Globus pallidus (tissue), 1 donor: ENCODE measurements at regions not wholly inside any gene's neighbourhood (a gene's known extent, or its start where the extent isn't known, plus 50 kb on each side); places are given as distances from the start of the nearest gene placed in this dataset.
"Not testable (repeated sequence)": the region's sequence is repeated elsewhere in the genome, so short reads cannot be mapped to it uniquely, and the experiment has no call there.

Experiments
- DNase-seq: peaks from one replicate; pipeline ENCODE4 v3.0.0-alpha.2; 2015; ENCODE audit warnings: low spot score

GRCh38 chr5:21603796-21604195 lies 1249.3 kb downstream of the CDH12 start:
- no peak for DNase-seq

DNA sequence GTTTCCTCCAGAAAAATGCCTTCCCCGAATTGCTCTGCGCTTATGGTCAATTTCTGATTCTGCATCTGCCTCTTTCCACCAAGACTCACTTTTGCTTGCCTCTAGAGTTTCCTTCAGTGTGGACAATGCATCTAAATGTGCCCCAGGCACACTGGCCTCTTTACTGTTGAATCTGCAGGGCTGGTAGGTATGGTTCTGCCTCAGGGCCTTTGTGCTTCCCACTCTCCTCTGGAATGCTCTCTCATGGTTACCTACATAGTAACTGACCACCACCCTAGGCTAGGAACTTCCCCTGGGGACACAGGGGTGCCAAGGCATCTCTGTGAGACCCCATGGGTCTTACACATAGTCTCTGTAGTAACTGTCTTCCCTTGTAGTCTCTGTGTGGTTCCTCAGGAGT lies 1258.6 kb downstream of the CDH12 start:
- no peak for DNase-seq

GRCh38 chr5:21593261-21593660 lies 1259.9 kb downstream of the CDH12 start:
- no peak for DNase-seq

- no peak for DNase-seq
Observed at GRCh38 chr5:21581508-21581907, 1271.6 kb downstream of the CDH12 start.

DNA sequence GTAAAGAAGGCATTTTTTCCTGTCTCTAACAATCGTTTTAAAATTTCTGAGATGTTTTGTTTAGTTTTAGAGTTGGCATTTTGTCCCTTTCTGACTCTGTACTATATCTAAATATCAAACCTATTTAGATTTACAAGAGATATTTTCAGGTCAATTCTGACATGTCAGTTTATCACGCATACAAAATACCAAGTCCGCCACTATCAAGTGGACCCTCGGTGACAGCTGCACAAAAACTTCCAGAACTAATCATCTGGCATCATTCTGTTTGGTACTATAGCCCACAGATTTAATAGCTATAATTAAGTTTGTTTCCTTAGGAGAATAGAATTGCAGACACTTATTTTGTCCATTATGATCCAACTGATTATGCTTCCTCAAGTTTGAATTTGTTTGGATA lies 1278.2 kb downstream of the CDH12 start:
- DNase-seq = no peak

GRCh38 chr5:21574438-21574837 lies 1278.7 kb downstream of the CDH12 start:
- no peak for DNase-seq

DNA sequence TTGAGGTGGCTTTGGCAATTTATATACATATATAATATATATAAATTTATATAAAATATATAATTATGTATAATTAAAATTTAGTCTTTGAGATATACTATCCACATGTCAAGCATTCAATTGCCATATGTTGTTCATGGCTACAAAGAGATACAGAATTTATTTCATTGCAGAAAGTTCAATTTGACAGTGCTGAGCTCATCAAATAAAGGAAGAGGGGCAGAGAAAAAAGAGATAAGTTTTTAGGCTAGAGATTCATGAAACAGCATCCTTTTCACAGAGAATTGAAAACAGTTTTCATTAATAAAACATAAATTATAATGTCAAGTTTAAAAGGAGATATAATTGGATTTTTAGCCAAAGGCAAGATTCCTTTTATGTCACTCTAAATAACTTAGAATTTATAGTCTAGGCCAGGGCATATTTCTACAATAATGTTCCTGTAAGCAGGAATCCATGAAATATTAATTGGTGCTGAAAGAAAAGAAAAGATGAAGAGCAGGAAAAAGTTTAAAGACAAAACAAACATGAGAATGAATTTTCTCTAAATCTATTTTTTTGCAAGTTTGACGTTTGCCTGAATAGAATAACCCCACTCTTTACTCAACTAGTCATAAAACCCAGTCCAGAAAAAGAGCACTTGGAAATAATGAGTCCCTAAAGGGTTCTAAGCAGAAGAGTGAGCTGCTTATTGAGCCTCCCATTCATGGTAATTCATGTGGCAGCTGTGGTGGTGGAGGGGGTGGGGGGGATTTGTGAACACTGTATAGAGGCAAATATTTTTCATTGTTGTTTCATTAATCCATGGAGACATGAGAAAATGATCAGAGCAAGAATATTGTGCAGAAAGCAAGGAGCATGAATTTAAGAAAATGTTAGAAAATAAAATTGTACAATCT lies 1279.5 kb downstream of the CDH12 start:
- DNase-seq = peak; percentile 30

DNA sequence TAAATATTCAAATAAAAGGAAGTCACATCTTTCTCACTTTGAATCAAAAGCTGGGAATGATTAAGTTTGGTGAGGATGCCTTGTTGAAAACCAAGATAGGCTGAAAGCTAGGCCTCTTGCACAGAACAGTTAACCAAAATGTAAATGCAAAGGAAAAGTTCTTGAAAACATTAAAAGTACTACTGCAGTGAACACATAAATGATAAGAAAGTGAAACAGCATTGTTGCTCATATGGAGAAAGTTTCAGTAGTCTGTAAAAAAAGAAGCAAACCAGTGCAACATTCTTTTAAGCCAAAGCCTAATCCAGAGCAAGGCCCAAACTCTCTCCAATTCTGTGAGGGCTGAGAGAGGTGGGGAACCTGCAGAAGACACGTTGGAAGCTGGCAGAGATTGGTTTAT lies 1281.9 kb downstream of the CDH12 start:
- DNase-seq = not testable (repeated sequence)

- not testable (repeated sequence) for DNase-seq
Observed at GRCh38 chr5:21559109-21559508, 1294.0 kb downstream of the CDH12 start.

- DNase-seq = not testable (repeated sequence)
Observed at GRCh38 chr5:21552263-21552662, 1300.9 kb downstream of the CDH12 start.

DNA sequence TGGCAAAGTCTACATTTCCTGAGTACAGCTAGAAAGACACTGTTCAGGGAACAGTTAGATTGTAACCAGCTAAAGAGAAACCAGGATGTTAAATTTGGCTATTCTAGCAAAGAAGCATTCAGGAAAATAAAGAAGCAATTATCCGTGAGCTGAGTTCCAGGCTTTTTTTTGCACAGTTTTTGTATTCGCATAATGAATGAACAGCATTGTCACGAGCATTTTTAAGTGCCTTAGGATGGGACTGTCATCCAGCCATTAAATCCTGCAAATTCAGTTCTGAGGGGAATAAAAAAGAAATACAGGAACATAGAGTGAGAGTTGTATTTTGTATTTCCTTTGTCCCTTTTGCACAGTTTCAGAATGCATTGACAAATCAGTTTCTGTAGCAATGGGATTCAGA lies 1302.2 kb downstream of the CDH12 start:
- peak; percentile 70 for DNase-seq

DNA sequence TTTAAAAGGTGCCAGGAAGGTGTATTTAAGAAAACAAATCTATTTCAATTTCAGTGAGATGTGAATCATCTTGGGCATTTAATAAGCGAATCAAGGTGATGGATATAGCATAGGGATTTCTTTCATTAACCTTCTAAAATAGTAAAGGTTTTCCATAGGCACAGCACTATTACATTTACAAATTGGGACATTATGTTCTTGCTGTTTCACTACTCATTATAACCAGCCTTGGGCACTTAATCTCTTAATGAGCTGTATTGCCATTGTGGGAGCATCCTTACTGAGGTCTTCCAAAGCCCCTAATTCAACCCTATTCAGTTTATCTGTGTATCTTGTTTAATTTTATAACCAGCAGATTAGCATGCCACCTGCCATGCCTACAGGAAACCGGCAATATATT lies 1305.5 kb downstream of the CDH12 start:
- DNase-seq = not testable (repeated sequence)

DNA sequence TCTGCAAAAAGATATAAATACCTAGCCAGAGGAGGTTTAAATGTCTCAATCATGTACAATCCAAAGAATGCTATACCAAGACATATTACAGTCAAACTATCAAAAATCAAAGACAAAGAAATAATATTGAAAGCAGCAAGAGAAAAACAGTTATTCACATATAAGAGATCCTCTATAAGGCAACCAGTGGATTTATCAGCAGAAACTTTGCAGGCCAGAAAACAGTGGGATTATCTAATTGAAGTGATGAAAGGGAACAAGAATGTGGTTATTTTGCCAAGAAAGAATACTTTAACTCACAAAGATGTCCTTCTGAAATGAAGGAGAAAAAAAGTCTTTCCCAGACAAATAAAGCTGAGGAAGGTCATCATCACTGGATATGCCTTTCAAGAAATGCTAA lies 1318.0 kb downstream of the CDH12 start:
- not testable (repeated sequence) for DNase-seq

- not testable (repeated sequence) for DNase-seq
Observed at GRCh38 chr5:21521157-21521556, 1332.0 kb downstream of the CDH12 start.

DNA sequence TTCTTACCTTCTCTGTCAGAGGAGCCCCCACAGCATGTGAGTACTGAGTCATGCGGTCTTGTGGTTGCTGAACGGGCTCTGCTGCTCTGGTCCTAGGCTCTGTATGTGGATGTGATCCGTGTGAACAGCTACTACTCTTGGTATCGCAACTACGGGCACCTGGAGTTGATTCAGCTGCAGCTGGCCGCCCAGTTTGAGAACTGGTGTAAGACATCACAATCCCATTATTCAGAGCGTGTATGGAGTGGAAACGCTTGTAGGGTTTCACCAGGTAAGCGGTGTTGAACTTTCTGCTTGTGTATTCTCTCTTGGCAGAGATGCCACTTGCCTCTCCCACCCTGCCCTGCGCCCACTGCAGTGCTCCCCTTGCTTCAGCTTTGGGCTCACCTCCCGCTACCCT lies 1356.2 kb downstream of the CDH12 start:
- DNase-seq = not testable (repeated sequence)

DNA sequence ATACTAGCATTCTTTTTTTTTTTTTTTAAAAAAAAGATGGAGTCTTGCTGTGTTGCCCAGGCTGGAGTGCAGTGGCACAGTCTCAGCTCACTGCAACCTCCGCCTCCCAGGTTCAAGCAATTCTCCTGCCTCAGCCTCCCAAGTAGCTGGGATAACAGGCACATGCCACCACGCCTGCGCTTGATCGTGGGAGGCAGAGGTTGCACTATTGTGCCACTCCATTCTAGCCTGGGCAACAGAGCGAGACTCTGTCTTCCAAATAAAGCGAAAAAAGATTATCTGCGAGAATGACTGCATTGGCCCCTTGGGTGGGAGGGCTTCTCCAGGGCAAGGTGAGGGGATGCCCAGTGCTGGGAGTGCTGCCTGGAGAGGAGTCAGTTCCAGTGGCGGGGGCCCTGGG lies 1357.1 kb downstream of the CDH12 start:
- not testable (repeated sequence) for DNase-seq

DNA sequence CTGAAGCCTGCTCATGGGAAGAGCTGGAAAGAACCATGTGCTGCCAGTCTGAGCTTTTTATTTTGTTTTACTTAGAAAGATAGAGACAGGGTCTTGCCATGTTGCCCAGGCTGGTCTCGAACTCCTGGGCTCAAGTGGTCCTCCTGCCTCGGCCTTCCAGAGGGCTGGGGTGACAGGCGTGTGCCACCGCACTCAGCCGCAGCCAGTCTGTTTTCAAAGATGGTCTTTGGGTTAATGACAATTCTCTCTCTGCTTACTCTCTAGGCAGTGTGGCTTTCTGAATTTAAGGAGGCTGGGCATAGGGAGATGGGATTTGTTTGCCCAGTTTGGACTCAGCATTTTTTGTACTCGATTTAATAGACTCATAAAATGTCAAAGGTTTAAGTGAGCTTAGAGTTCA lies 1357.9 kb downstream of the CDH12 start:
- not testable (repeated sequence) for DNase-seq

DNA sequence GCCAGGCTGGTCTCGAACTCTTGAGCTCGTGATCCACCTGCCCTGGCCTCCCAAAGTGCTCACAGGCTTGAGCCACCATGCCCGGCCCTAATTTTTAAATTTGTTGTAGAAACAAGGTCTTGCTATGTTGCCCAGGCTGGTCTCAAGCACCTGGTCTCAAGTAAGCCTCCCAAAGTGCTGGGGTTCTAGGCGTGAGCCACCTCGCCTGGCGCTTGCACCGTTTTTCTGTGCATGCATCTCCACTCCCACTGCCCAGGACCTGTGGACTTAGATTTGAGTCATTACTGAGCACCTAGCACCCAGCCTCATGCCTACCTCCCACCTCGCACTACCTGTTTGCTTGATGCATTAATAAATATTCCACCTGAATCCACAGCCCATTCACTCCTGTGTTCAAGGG lies 1359.1 kb downstream of the CDH12 start:
- DNase-seq = not testable (repeated sequence)

GRCh38 chr5:21491182-21491581 lies 1362.0 kb downstream of the CDH12 start:
- not testable (repeated sequence) for DNase-seq

DNA sequence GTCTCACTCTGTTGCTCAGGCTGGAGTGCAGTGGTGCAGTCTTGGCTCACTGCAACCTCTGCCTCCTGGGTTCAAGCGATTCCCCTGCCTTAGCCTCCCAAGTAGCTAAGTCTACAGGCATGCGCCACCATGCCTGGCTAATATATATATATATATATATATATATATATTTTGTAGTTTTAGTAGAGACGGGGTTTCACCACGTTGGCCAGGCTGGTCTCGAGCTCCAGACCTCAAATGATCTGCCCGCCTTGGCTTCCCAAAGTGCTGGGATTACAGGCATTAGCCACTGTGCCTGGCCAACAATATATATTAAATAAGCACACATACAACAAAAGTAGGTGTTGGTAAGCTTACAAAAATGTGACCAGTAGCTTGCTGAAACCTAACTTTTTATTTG lies 1364.3 kb downstream of the CDH12 start:
- DNase-seq = not testable (repeated sequence)

DNA sequence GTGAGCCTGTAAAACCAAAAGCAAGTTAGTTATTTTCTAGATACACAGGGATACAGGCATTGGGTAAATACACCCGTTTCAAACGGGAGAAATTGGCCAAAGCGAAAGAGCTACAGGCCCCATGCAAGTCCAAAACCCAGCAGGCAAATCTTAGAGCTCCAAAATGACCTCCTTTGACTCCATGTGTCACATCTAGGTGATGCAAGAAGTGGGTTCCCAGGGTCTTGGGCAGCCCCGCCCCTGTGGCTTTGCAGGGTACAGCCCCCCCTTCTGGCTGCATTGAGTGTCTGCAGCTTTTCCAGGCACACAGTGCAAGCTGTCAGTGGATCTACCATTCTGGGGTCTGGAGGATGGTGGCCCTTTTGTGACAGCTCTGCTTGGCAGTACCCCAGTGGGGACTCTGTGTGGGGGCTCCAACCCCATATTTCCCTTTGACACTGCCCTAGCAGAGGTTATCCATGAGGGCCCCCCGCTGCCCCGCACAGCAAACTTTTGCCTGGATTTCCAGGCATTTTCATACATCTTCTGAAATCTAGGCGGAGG lies 1367.6 kb downstream of the CDH12 start:
- DNase-seq = not testable (repeated sequence)

GRCh38 chr5:21484498-21484889 lies 1368.7 kb downstream of the CDH12 start:
- DNase-seq = not testable (repeated sequence)

DNA sequence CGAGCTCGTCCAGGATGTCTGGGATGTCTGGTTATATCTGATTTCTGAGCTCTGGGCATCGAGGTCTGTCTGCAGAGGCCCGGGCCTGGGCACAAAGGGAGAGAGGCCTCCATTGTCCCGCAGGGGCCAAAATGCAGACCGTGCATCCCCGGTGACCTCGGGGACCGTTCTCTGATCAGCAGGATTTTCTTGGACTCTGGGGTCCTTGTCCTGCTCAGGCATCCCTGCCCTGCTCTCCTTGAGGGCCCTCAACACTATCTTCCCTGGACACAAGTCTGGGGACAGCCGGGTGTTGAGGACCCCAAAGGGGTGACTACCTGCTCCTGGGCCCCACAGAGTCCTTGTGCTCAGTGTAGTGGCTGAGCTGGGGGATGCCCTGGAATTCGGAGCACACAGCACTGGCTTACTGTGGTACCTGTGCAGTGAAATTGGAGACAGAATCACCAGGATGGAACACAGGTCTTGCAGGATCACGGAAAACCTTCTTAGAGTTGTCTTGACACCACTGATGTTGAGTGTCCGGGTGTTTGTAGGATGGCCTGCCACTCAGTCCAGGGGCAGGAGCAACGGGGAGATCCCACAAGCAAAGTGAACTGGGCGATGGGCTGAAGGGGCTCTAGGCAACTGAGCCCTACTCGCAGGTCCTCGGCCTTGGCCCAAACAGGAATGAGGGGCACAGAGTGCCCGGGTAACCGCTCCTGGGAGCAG lies 1369.2 kb downstream of the CDH12 start:
- DNase-seq = not testable (repeated sequence)
